ENCODE measurements at regions not wholly inside any gene's neighbourhood (a gene's known extent, or its start where the extent isn't known, plus 50 kb on each side); places are given as distances from the start of the nearest gene placed in this dataset.

GRCh38 chr5:157972579-157972978 lies 113.6 kb upstream of the CLINT1 start:
- no peak for TF ChIP-seq FOXP2 (optimal IDR thresholded peaks at IDR 0.05; ENCODE audit: control extremely low read depth, extremely low read length, insufficient read depth)
- no peak for TF ChIP-seq POLR2AphosphoS5 (IDR thresholded peaks at IDR 0.05; ENCODE audit: borderline replicate concordance, low read depth, low read length)
- no peak for TF ChIP-seq EZH2 (IDR thresholded peaks at IDR 0.05)

All from SK-N-MC (cell line).